ENCODE measurements at regions not wholly inside any gene's neighbourhood (a gene's known extent, or its start where the extent isn't known, plus 50 kb on each side); places are given as distances from the start of the nearest gene placed in this dataset.

DNA sequence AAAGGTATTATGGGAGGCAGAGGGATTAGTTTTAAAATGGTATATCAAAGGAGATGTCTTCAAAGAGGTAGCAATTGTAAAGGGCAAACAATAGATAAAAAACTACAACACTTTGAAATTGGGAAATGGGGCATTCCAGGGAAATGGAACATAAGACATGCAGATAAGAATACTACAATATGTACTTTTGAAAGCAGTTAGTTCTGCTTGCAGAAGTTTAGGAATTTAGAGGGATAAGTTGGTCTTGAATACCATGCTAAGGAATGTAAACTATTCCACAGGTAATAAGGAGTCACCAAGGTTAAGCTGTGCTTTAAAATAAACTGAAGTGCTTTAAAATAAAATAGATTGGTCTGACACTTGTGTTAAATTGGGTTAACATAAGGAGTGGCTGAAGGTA, 571.7 kb upstream of the ACVR2A start:
- Mint-ChIP-seq H3K36me3 (ENCODE audit: low read depth) (peaks cover 23% of the 10 kb centered on the region), H3K4me1 (no peaks in the 10 kb centered on the region), H3K27ac (no peak overlapping the region), H3K9me3 (peaks cover 25% of the 10 kb centered on the region), H3K27me3 (ENCODE audit: insufficient read depth, low read depth, poor library complexity) (peaks cover 3% of the 10 kb centered on the region), H3K4me3 (no peak overlapping the region)
- Histone ChIP-seq H3K4me2 (no peak overlapping the region), H3K27ac (ENCODE audit: low read depth) (no peak overlapping the region), H4K20me1 (replicated peaks; ENCODE audit: insufficient read depth) (no peaks in the 10 kb centered on the region), H3K79me2 (replicated peaks; ENCODE audit: insufficient read depth) (no peaks in the 10 kb centered on the region), H3K4me3 (no peak overlapping the region), H2AFZ (no peak overlapping the region), H3K9me2 (ENCODE audit: insufficient read depth) (peaks cover 7% of the 10 kb centered on the region), H3F3A (replicated peaks; ENCODE audit: low read depth) (no peaks in the 10 kb centered on the region), H3K4me1 (ENCODE audit: insufficient read depth) (no peaks in the 10 kb centered on the region), H3K27me3 (ENCODE audit: insufficient read depth) (no peaks in the 10 kb centered on the region), H3K36me3 (ENCODE audit: insufficient read depth) (0 out of 2 replicates have a peak, but pooled peaks cover 9% of the 10 kb centered on the region)
- TF ChIP-seq POLR2AphosphoS5 (IDR thresholded peaks at IDR 0.05; ENCODE audit: low read depth) (no peak), JUNB (IDR thresholded peaks at IDR 0.05; ENCODE audit: unreplicated experiment) (no peak), CREB1 (CRISPR knock-in tag; IDR thresholded peaks at IDR 0.05; ENCODE audit: low read depth) (no peak), ZNF114 (CRISPR knock-in tag; IDR thresholded peaks at IDR 0.05) (no peak), ETS1 (IDR thresholded peaks at IDR 0.05) (no peak), REST (IDR thresholded peaks at IDR 0.05; ENCODE audit: unreplicated experiment) (no peak), NANOG (IDR thresholded peaks at IDR 0.05; ENCODE audit: borderline replicate concordance) (no peak), ZNF331 (CRISPR knock-in tag; IDR thresholded peaks at IDR 0.05; ENCODE audit: low read depth) (no peak), EZH2phosphoT487 (IDR thresholded peaks at IDR 0.05; ENCODE audit: unreplicated experiment) (no peak), STAT1 (IDR thresholded peaks at IDR 0.05; ENCODE audit: unreplicated experiment) (no peak), EZH2 (IDR thresholded peaks at IDR 0.05; ENCODE audit: low read depth, unreplicated experiment) (no peak)
- TF ChIP-seq, protein P1, sequence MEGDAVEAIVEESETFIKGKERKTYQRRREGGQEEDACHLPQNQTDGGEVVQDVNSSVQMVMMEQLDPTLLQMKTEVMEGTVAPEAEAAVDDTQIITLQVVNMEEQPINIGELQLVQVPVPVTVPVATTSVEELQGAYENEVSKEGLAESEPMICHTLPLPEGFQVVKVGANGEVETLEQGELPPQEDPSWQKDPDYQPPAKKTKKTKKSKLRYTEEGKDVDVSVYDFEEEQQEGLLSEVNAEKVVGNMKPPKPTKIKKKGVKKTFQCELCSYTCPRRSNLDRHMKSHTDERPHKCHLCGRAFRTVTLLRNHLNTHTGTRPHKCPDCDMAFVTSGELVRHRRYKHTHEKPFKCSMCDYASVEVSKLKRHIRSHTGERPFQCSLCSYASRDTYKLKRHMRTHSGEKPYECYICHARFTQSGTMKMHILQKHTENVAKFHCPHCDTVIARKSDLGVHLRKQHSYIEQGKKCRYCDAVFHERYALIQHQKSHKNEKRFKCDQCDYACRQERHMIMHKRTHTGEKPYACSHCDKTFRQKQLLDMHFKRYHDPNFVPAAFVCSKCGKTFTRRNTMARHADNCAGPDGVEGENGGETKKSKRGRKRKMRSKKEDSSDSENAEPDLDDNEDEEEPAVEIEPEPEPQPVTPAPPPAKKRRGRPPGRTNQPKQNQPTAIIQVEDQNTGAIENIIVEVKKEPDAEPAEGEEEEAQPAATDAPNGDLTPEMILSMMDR (conservative IDR thresholded peaks at IDR 0.05; ENCODE audit: low read depth in 2 of 2), result no peak
- TF ChIP-seq, protein P2, sequence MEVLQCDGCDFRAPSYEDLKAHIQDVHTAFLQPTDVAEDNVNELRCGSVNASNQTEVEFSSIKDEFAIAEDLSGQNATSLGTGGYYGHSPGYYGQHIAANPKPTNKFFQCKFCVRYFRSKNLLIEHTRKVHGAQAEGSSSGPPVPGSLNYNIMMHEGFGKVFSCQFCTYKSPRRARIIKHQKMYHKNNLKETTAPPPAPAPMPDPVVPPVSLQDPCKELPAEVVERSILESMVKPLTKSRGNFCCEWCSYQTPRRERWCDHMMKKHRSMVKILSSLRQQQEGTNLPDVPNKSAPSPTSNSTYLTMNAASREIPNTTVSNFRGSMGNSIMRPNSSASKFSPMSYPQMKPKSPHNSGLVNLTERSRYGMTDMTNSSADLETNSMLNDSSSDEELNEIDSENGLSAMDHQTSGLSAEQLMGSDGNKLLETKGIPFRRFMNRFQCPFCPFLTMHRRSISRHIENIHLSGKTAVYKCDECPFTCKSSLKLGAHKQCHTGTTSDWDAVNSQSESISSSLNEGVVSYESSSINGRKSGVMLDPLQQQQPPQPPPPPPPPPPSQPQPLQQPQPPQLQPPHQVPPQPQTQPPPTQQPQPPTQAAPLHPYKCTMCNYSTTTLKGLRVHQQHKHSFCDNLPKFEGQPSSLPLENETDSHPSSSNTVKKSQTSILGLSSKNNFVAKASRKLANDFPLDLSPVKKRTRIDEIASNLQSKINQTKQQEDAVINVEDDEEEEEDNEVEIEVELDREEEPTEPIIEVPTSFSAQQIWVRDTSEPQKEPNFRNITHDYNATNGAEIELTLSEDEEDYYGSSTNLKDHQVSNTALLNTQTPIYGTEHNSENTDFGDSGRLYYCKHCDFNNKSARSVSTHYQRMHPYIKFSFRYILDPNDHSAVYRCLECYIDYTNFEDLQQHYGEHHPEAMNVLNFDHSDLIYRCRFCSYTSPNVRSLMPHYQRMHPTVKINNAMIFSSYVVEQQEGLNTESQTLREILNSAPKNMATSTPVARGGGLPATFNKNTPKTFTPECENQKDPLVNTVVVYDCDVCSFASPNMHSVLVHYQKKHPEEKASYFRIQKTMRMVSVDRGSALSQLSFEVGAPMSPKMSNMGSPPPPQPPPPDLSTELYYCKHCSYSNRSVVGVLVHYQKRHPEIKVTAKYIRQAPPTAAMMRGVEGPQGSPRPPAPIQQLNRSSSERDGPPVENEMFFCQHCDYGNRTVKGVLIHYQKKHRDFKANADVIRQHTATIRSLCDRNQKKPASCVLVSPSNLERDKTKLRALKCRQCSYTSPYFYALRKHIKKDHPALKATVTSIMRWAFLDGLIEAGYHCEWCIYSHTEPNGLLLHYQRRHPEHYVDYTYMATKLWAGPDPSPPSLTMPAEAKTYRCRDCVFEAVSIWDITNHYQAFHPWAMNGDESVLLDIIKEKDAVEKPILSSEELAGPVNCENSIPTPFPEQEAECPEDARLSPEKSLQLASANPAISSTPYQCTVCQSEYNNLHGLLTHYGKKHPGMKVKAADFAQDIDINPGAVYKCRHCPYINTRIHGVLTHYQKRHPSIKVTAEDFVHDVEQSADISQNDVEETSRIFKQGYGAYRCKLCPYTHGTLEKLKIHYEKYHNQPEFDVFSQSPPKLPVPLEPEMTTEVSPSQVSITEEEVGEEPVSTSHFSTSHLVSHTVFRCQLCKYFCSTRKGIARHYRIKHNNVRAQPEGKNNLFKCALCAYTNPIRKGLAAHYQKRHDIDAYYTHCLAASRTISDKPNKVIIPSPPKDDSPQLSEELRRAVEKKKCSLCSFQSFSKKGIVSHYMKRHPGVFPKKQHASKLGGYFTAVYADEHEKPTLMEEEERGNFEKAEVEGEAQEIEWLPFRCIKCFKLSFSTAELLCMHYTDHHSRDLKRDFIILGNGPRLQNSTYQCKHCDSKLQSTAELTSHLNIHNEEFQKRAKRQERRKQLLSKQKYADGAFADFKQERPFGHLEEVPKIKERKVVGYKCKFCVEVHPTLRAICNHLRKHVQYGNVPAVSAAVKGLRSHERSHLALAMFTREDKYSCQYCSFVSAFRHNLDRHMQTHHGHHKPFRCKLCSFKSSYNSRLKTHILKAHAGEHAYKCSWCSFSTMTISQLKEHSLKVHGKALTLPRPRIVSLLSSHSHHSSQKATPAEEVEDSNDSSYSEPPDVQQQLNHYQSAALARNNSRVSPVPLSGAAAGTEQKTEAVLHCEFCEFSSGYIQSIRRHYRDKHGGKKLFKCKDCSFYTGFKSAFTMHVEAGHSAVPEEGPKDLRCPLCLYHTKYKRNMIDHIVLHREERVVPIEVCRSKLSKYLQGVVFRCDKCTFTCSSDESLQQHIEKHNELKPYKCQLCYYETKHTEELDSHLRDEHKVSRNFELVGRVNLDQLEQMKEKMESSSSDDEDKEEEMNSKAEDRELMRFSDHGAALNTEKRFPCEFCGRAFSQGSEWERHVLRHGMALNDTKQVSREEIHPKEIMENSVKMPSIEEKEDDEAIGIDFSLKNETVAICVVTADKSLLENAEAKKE (CRISPR knock-in tag; IDR thresholded peaks at IDR 0.05), result no peak
- ATAC-seq (no peak), DNase-seq (ENCODE audit: low spot score) (peak; percentile 2)

Data from GM23338 (cell line).